GM18508 (cell line): ENCODE measurements at regions not wholly inside any gene's neighbourhood (a gene's known extent, or its start where the extent isn't known, plus 50 kb on each side); places are given as distances from the start of the nearest gene placed in this dataset.

Experiments
- ATAC-seq: cut with Tn5 transposase; IDR thresholded peaks from one replicate; pipeline ENCODE4 v1.9.1; 2021; ENCODE audit warnings: moderate number of reproducible peaks; ENCODE audit not compliant: insufficient read depth, unreplicated experiment

GRCh38 chr20:11796026-11796425 is 121.7 kb upstream of the BTBD3 start:
- ATAC-seq: no peak

- ATAC-seq: no peak
Observed at GRCh38 chr20:11797156-11797555, 120.5 kb upstream of the BTBD3 start.

GRCh38 chr20:11799281-11799684 is 118.4 kb upstream of the BTBD3 start:
- no peak for ATAC-seq

- no peak for ATAC-seq
Observed at GRCh38 chr20:11807054-11808048, 110.3 kb upstream of the BTBD3 start.

GRCh38 chr20:11808841-11809240 is 108.9 kb upstream of the BTBD3 start:
- no peak for ATAC-seq

GRCh38 chr20:11810311-11811083 is 107.2 kb upstream of the BTBD3 start:
- ATAC-seq: no peak

GRCh38 chr20:11813106-11813890 is 104.4 kb upstream of the BTBD3 start:
- ATAC-seq: no peak

- no peak for ATAC-seq
Observed at GRCh38 chr20:11814267-11814666, 103.4 kb upstream of the BTBD3 start.

GRCh38 chr20:11820838-11821237 is 96.9 kb upstream of the BTBD3 start:
- no peak for ATAC-seq

- no peak for ATAC-seq
Observed at GRCh38 chr20:11822540-11822794, 95.2 kb upstream of the BTBD3 start.

GRCh38 chr20:11826334-11826733 is 91.4 kb upstream of the BTBD3 start:
- no peak for ATAC-seq

GRCh38 chr20:11832397-11832796 is 85.3 kb upstream of the BTBD3 start:
- ATAC-seq: no peak

GRCh38 chr20:11832851-11833250 is 84.8 kb upstream of the BTBD3 start:
- ATAC-seq: no peak

GRCh38 chr20:11833825-11834224 is 83.9 kb upstream of the BTBD3 start:
- no peak for ATAC-seq

- no peak for ATAC-seq
Observed at GRCh38 chr20:11838076-11838636, 79.5 kb upstream of the BTBD3 start.

- ATAC-seq: no peak
Observed at GRCh38 chr20:11841972-11842461, 75.7 kb upstream of the BTBD3 start.

- no peak for ATAC-seq
Observed at GRCh38 chr20:11843289-11843688, 74.4 kb upstream of the BTBD3 start.

- ATAC-seq: no peak
Observed at GRCh38 chr20:11844691-11845090, 73.0 kb upstream of the BTBD3 start.

GRCh38 chr20:11845340-11845739 is 72.4 kb upstream of the BTBD3 start:
- ATAC-seq: no peak

- ATAC-seq: no peak
Observed at GRCh38 chr20:11846131-11846530, 71.6 kb upstream of the BTBD3 start.
